OCI-M2 (cell line): ENCODE measurements at regions not wholly inside any gene's neighbourhood (a gene's known extent, or its start where the extent isn't known, plus 50 kb on each side); places are given as distances from the start of the nearest gene placed in this dataset.

Source experiments
- DNase-seq: peaks from one replicate; lab custom pipeline; 2025; ENCODE audit not compliant: unreplicated experiment; lab: John Stamatoyannopoulos, UW

GRCh38 chr21:21715266-21715969 is 717.2 kb downstream of the NCAM2 start:
- DNase-seq, result no peak

GRCh38 chr21:21722731-21723130 is 724.5 kb downstream of the NCAM2 start:
- no peak for DNase-seq

- no peak for DNase-seq
These were observed 732.3 kb downstream of the NCAM2 start for GRCh38 chr21:21730512-21730911.

GRCh38 chr21:21731626-21732025 is 733.4 kb downstream of the NCAM2 start:
- no peak for DNase-seq

- DNase-seq, result no peak
These were observed 735.9 kb downstream of the NCAM2 start for GRCh38 chr21:21734088-21734487.

GRCh38 chr21:21737186-21737585 is 739.0 kb downstream of the NCAM2 start:
- no peak for DNase-seq

GRCh38 chr21:21740207-21740606 is 742.0 kb downstream of the NCAM2 start:
- no peak for DNase-seq

GRCh38 chr21:21750124-21750825 is 752.1 kb downstream of the NCAM2 start:
- no peak for DNase-seq

- no peak for DNase-seq
These were observed 753.1 kb downstream of the NCAM2 start for GRCh38 chr21:21751286-21751685.

- DNase-seq, result no peak
These were observed 764.6 kb downstream of the NCAM2 start for GRCh38 chr21:21762855-21763254.

- DNase-seq, result no peak
These were observed 766.1 kb downstream of the NCAM2 start for GRCh38 chr21:21764281-21764680.

GRCh38 chr21:21767276-21767675 is 769.1 kb downstream of the NCAM2 start:
- no peak for DNase-seq

- DNase-seq, result no peak
These were observed 790.4 kb downstream of the NCAM2 start for GRCh38 chr21:21788591-21788990.

GRCh38 chr21:21801921-21802320 is 803.7 kb downstream of the NCAM2 start:
- no peak for DNase-seq

- no peak for DNase-seq
These were observed 808.7 kb downstream of the NCAM2 start for GRCh38 chr21:21806711-21807597.

GRCh38 chr21:21807598-21807903 is 809.3 kb downstream of the NCAM2 start:
- no peak for DNase-seq

GRCh38 chr21:21813289-21813688 is 815.1 kb downstream of the NCAM2 start:
- no peak for DNase-seq

GRCh38 chr21:21813934-21814333 is 815.7 kb downstream of the NCAM2 start:
- no peak for DNase-seq

GRCh38 chr21:21816778-21817177 is 818.6 kb downstream of the NCAM2 start:
- no peak for DNase-seq

GRCh38 chr21:21818898-21819297 is 820.7 kb downstream of the NCAM2 start:
- no peak for DNase-seq

- DNase-seq, result no peak
These were observed 829.9 kb downstream of the NCAM2 start for GRCh38 chr21:21828130-21828529.

GRCh38 chr21:21831036-21831435 is 832.8 kb downstream of the NCAM2 start:
- no peak for DNase-seq
